GM12891 (cell line): ENCODE measurements at regions not wholly inside any gene's neighbourhood (a gene's known extent, or its start where the extent isn't known, plus 50 kb on each side); places are given as distances from the start of the nearest gene placed in this dataset.

Source experiments
- DNase-seq: peaks from one replicate; pipeline ENCODE4 v3.0.0; 2011; ENCODE audit warnings: low spot score; ENCODE audit not compliant: insufficient read length
- FAIRE-seq: peaks from 2 replicates; lab custom pipeline; 2011; peaks lifted over from hg19 to GRCh38; lab: Jason Lieb, UNC
- PAX5 ChIP-seq: IDR thresholded peaks from 2 replicates; pipeline ENCODE4 v1.6.1; 2011; ENCODE audit warnings: low read length, moderate library complexity, mild to moderate bottlenecking; ENCODE audit not compliant: insufficient read depth, severe bottlenecking
- POLR2A ChIP-seq: IDR thresholded peaks from 2 replicates; pipeline ENCODE4 v1.6.1; 2011; ENCODE audit warnings: low read depth, low read length, control low read depth
- POLR2AphosphoS5 ChIP-seq: IDR thresholded peaks from 2 replicates; pipeline ENCODE4 v1.6.1; 2011; ENCODE audit warnings: low read depth, low read length, control low read depth
- POU2F2 ChIP-seq: IDR thresholded peaks from 2 replicates; pipeline ENCODE4 v1.6.1; 2011; ENCODE audit warnings: low read depth, mild to moderate bottlenecking, control low read depth, low read length, moderate library complexity
- SPI1 ChIP-seq: IDR thresholded peaks from 2 replicates; pipeline ENCODE4 v1.6.1; 2011; ENCODE audit warnings: low read depth, low read length, control low read depth
- TAF1 ChIP-seq: IDR thresholded peaks from 2 replicates; pipeline ENCODE4 v1.6.1; 2011; ENCODE audit warnings: low read depth, low read length, control low read depth

GRCh38 chr10:117425974-117426566 is 50.8 kb upstream of the PDZD8 start:
- TF ChIP-seq SPI1, result no peak
- TF ChIP-seq POLR2A, result no peak
- DNase-seq, result no peak
- no peak for FAIRE-seq

- FAIRE-seq (no peak), DNase-seq (no peak)
- no peak for TF ChIP-seq POLR2AphosphoS5
- no peak for TF ChIP-seq PAX5
- no peak for TF ChIP-seq POLR2A
- no peak for TF ChIP-seq SPI1
- no peak for TF ChIP-seq TAF1
- no peak for TF ChIP-seq POU2F2
Measured at GRCh38 chr10:117424883-117425649, 49.8 kb upstream of the PDZD8 start.
